Esophagus muscularis mucosa (tissue), 3 donors: ENCODE measurements at regions not wholly inside any gene's neighbourhood (a gene's known extent, or its start where the extent isn't known, plus 50 kb on each side); places are given as distances from the start of the nearest gene placed in this dataset.

ENCODE experiments used
- CTCF ChIP-seq, 3 experiments: fragments of 200-600 bp in 2 of 3; fragments of 450-650 bp in 1 of 3; sonication (generic) in 2 of 3; IDR thresholded peaks; one replicate each; pipeline ENCODE4 v1.5.1; 2017 to 2019; ENCODE audit warnings: antibody characterized with exemption in 3 of 3, mild to moderate bottlenecking in 2 of 3, moderate library complexity in 1 of 3
- POLR2AphosphoS5 ChIP-seq, 2 donors: sonication (generic); formaldehyde crosslinking; IDR thresholded peaks; one replicate each; pipeline ENCODE4 v1.6.1; 2017; ENCODE audit warnings: antibody characterized with exemption in 2 of 2

GRCh38 chr14:104479901-104480300, 99.7 kb upstream of the C14orf180 start:
- TF ChIP-seq POLR2AphosphoS5 (IDR thresholded peaks at IDR 0.05) (no peak), CTCF (IDR thresholded peaks at IDR 0.05) (no peak)
